BJ (cell line): ENCODE measurements at regions not wholly inside any gene's neighbourhood (a gene's known extent, or its start where the extent isn't known, plus 50 kb on each side); places are given as distances from the start of the nearest gene placed in this dataset.

Experiments used
- CTCF ChIA-PET: fragments of 350-600 bp; formaldehyde crosslinking; extraction: SDS; loops from one replicate; lab custom pipeline; 2021; ENCODE audit warnings: antibody characterized with exemption, inconsistent platforms; lab: Yijun Ruan, JAX
- POLR2A ChIA-PET: fragments of 300-600 bp; sonication (Branson Sonifier 250); formaldehyde crosslinking; extraction: SDS; loops from one replicate; lab custom pipeline; 2021; ENCODE audit warnings: antibody characterized with exemption; lab: Charles Lee
- DNase-seq: peaks from one replicate; pipeline ENCODE4 v3.0.0-alpha.2; 2011; ENCODE audit warnings: low read depth
- H3K27me3 ChIP-seq: 2 replicates; pipeline ENCODE4 v1.6.0; 2011; ENCODE audit warnings: low read length; ENCODE audit not compliant: control insufficient read depth, insufficient read depth
- H3K36me3 ChIP-seq: 2 replicates; pipeline ENCODE4 v1.5.1; 2011; ENCODE audit warnings: low read length; ENCODE audit not compliant: control insufficient read depth, insufficient read depth
- H3K4me3 ChIP-seq: 2 replicates; pipeline ENCODE4 v1.5.1; 2011; ENCODE audit warnings: low read depth, mild to moderate bottlenecking, control low read depth, low read length
- TF ChIP-seq, protein P1 (sequence below): IDR thresholded peaks from 2 replicates; pipeline ENCODE4 v1.5.1; 2011; ENCODE audit warnings: low read depth, mild to moderate bottlenecking, control low read depth, inconsistent platforms, low read length, moderate library complexity; ENCODE audit not compliant: insufficient read depth

DNA sequence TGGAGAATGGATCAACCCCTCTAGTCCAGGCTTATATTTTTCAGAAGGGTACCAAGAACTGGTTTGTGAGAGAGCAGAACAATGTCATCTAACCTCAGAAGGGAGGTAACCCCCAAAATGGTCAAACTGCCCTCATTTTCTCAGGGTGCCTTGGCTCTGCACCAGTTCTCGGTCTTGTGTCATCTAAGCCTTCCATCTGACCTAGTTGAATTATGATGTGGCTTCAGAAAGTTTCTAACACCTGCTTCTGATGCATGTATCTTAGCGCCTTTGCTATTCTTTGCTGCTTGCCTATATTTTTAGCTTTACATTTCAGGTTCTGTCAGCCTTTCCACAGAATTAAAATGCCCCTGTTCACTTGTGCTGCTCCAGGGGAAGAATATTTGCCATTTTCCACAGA, 91.7 kb upstream of the E2F8 start:
- POLR2A ChIA-PET = no interaction called here
- CTCF ChIA-PET = interaction anchor here (10.9 kb wide), 1 partner anchor 220 kb away, joined by 225 read pairs; no protein-coding TSS in a partner anchor
- TF ChIP-seq, protein P1, sequence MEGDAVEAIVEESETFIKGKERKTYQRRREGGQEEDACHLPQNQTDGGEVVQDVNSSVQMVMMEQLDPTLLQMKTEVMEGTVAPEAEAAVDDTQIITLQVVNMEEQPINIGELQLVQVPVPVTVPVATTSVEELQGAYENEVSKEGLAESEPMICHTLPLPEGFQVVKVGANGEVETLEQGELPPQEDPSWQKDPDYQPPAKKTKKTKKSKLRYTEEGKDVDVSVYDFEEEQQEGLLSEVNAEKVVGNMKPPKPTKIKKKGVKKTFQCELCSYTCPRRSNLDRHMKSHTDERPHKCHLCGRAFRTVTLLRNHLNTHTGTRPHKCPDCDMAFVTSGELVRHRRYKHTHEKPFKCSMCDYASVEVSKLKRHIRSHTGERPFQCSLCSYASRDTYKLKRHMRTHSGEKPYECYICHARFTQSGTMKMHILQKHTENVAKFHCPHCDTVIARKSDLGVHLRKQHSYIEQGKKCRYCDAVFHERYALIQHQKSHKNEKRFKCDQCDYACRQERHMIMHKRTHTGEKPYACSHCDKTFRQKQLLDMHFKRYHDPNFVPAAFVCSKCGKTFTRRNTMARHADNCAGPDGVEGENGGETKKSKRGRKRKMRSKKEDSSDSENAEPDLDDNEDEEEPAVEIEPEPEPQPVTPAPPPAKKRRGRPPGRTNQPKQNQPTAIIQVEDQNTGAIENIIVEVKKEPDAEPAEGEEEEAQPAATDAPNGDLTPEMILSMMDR = no peak
- H3K36me3 ChIP-seq = no peaks in the 10 kb centered on the region
- H3K4me3 ChIP-seq = no peak overlapping the region
- DNase-seq = no peak
- H3K27me3 ChIP-seq = peaks cover 32% of the 10 kb centered on the region

DNA sequence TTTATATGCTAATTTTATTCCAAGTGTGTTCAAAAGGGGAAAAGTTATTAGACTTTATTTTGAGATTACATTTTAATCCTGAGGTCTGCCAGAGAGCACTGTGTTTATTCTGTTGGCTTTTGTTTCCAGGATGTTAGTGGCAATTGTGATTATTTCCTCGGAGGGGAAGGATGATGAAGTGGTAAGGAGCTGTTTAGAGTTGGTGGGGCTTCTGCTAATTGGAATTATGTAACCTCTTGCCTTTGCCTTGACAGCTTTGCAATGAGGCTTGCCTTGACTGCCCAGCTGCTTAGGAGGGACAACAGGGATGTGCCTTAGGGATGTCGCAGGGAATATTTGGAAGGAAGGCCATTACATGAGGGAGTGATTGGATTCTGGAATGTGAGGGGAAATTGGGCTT, 89.7 kb upstream of the E2F8 start:
- ChIA-PET CTCF (interaction anchor here (0.6 to 10.9 kb wide), 3 partner anchors 195 to 258 kb away, joined by 3 to 225 read pairs (median 4); no protein-coding TSS in a partner anchor), POLR2A (interaction anchor here (0.6 kb wide), 1 partner anchor 69 kb away, joined by 9 read pairs; no protein-coding TSS in a partner anchor)
- Histone ChIP-seq H3K36me3 (no peaks in the 10 kb centered on the region), H3K4me3 (no peak overlapping the region), H3K27me3 (peaks cover 26% of the 10 kb centered on the region)
- no peak for DNase-seq
- TF ChIP-seq, protein P1 = no peak

DNA sequence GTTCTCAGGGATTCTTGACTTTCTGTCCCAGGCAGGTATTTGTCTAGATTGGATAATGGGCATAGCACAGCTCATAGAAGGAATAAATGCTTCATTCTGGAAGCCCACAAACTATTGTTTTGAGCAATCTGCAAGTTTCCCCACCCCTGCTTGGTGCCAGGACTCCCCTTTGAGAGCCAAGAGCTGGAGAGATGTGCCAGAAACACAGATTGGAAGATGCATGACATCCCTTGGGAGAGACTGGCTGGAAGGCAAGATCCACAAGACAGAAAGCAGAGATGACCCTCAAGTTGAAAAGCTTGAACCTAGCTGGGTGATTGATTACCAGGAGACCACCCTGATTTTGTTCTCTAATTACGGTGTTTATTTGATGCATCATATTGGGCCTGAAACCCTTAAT, 89.2 kb upstream of the E2F8 start:
- TF ChIP-seq, protein P1 = no peak
- DNase-seq = no peak
- Histone ChIP-seq H3K27me3 (peaks cover 26% of the 10 kb centered on the region), H3K4me3 (no peak overlapping the region), H3K36me3 (no peaks in the 10 kb centered on the region)
- POLR2A ChIA-PET = no interaction called here
- CTCF ChIA-PET = interaction anchor here (0.6 to 10.9 kb wide), 4 partner anchors 30 to 257 kb away, joined by 3 to 225 read pairs (median 4); no protein-coding TSS in a partner anchor

DNA sequence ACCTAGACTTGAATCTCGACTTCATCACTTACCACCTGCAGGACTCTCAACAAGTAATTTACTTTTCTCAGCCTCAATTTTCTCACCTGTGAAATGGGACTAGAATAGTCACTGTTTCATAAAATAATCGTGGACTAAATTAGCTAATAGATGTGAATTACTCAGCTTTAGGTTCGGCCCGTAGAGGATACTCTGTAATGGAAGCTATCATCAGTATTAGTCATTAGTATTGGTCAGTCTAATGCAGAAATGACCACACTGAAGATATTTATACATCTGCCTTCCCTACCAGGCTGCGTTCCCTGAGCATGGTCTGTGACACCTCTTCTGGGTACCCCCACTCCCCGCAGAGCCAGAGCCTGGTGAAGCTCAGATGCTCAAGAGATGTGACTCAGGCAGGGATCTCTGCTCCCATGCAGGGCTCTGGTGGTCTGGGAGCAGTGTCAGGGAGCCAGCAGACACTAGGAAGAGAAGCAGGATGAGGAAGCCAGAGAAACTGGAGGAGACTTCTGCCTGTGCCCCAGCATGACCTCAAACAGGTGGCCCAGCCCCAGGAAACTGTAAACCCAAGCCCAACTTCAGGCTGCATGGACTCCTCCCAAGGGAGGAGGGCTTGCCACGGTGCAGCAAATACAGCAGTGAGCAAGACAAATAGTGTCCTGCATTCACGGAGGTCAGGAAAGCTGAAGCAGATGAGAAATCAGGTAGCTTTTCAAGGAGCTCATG, 88.0 kb upstream of the E2F8 start:
- H3K27me3 ChIP-seq = peaks cover 19% of the 10 kb centered on the region
- TF ChIP-seq, protein P1 = no peak
- ChIA-PET CTCF (interaction anchor here (0.8 to 10.9 kb wide), 4 partner anchors 18 to 258 kb away, joined by 3 to 225 read pairs (median 4); no protein-coding TSS in a partner anchor), POLR2A (no interaction called here)
- H3K36me3 ChIP-seq = no peaks in the 10 kb centered on the region
- no peak overlapping the region for H3K4me3 ChIP-seq
- no peak for DNase-seq

DNA sequence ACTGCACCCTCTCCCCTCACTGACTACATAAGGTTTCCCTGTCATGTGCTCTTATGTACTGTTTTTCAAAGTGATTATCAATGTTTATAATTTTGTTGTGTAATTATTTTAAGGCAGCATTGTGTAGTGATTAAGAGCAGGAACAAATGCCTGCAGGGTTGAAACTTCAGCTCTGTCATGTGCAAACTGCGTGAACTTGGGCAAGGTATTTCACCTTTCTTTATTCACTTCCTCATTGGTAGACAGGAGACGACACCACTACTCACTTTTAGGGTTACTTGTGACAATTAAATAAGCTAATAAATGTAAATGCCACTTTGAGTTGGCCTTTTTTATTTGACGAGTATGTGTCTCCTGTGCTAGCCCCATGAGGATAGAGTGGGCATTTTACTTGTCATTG, 86.5 kb upstream of the E2F8 start:
- ChIA-PET CTCF (interaction anchor here (0.7 to 10.9 kb wide), 16 partner anchors 12 to 576 kb away, joined by 3 to 225 read pairs (median 4); no protein-coding TSS in a partner anchor), POLR2A (no interaction called here)
- Histone ChIP-seq H3K4me3 (no peak overlapping the region), H3K27me3 (peaks cover 17% of the 10 kb centered on the region), H3K36me3 (no peaks in the 10 kb centered on the region)
- TF ChIP-seq, protein P1 = no peak
- DNase-seq = no peak
